A549 (cell line): ENCODE measurements at regions not wholly inside any gene's neighbourhood (a gene's known extent, or its start where the extent isn't known, plus 50 kb on each side); places are given as distances from the start of the nearest gene placed in this dataset.

Experiments
- ATAC-seq, 2 experiments: fragments of 200-7000 bp in 1 of 2; fragments of >200 bp in 1 of 2; cut with Nextera tagmentation in 1 of 2; cut with Tn5 transposase in 1 of 2; 3 replicates each; pipeline versions ENCODE4 v1.8.0 to v1.9.1; 2018 to 2020; ENCODE audit warnings: mild to moderate bottlenecking in 1 of 2, moderate library complexity in 1 of 2
- CTCF ChIA-PET: fragments of 300-600 bp; sonication (Branson Sonifier 250); formaldehyde crosslinking; extraction: SDS; loops from one replicate; lab custom pipeline; 2021; ENCODE audit warnings: antibody characterized with exemption, inconsistent platforms; lab: Yijun Ruan, JAX
- POLR2A ChIA-PET: fragments of 350-600 bp; formaldehyde crosslinking; extraction: SDS; loops from one replicate; lab custom pipeline; 2021; ENCODE audit warnings: antibody characterized with exemption, inconsistent platforms; lab: Yijun Ruan, JAX
- DNase-seq, 2 experiments: peaks; one replicate each; pipeline versions ENCODE4 v3.0.0 to v3.0.0-alpha.2; 2011 to 2016; ENCODE audit warnings: low read depth in 1 of 2, low spot score in 1 of 2
- FAIRE-seq: peaks from 2 replicates; lab custom pipeline; 2011; peaks lifted over from hg19 to GRCh38; lab: Jason Lieb, UNC
- H3K27ac ChIP-seq, 2 experiments: fragments of >200 bp; sonication (Bioruptor Twin); formaldehyde crosslinking; 3 replicates each; pipeline ENCODE4 v1.5.1; 2016 to 2017
- H3K4me1 ChIP-seq: fragments of >200 bp; sonication (Bioruptor Twin); formaldehyde crosslinking; 3 replicates; pipeline ENCODE4 v1.6.1; 2016
- H3K4me2 ChIP-seq: fragments of >200 bp; sonication (Bioruptor Twin); formaldehyde crosslinking; 3 replicates; pipeline ENCODE4 v1.6.1; 2016
- H3K4me3 ChIP-seq: fragments of >200 bp; sonication (Bioruptor Twin); formaldehyde crosslinking; 3 replicates; pipeline ENCODE4 v1.5.1; 2016
- H3K9me3 ChIP-seq: fragments of >200 bp; sonication (Bioruptor Twin); formaldehyde crosslinking; 3 replicates; pipeline ENCODE4 v1.6.1; 2016
- BHLHE40 ChIP-seq: IDR thresholded peaks from 2 replicates; pipeline ENCODE4 v1.6.1; 2012; ENCODE audit warnings: low read depth, low read length, inconsistent platforms
- CBX2 ChIP-seq: fragments of 200-600 bp; sonication (generic); IDR thresholded peaks from 2 replicates; pipeline ENCODE4 v1.6.1; 2016; ENCODE audit warnings: low read depth, mild to moderate bottlenecking, borderline replicate concordance
- CHD2 ChIP-seq: fragments of 150-350 bp; IDR thresholded peaks from 2 replicates; pipeline ENCODE4 v1.6.1; 2014; ENCODE audit warnings: low read length; ENCODE audit not compliant: partially characterized antibody
- EHF ChIP-seq: fragments of 250-450 bp; sonication (Bioruptor Pico); IDR thresholded peaks from 2 replicates; pipeline ENCODE4 v1.5.0; 2020; ENCODE audit warnings: mild to moderate bottlenecking
- EP300 ChIP-seq, 2 experiments: fragments of >200 bp; sonication (Bioruptor Twin); formaldehyde crosslinking; IDR thresholded peaks; 2 replicates in 1 of 2; 3 replicates in 1 of 2; pipeline ENCODE4 v1.6.1; 2016 to 2017
- ESRRA ChIP-seq: fragments of 150-350 bp; IDR thresholded peaks from 2 replicates; pipeline ENCODE4 v1.6.1; 2014; ENCODE audit warnings: mild to moderate bottlenecking, low read length, borderline replicate concordance
- FOSB ChIP-seq: fragments of 250-450 bp; sonication (Bioruptor Pico); IDR thresholded peaks from 2 replicates; pipeline ENCODE4 v1.5.0; 2020; ENCODE audit warnings: mild to moderate bottlenecking, moderate library complexity
- FOSL2 ChIP-seq, 2 experiments: fragments of 450-650 bp in 1 of 2; fragments of >200 bp in 1 of 2; sonication (Bioruptor Twin) in 1 of 2; formaldehyde crosslinking; IDR thresholded peaks; 2 replicates each; pipeline versions ENCODE4 v1.5.0 to v1.6.1; 2016 to 2020; ENCODE audit warnings: mild to moderate bottlenecking in 1 of 2, moderate library complexity in 1 of 2
- HDAC2 ChIP-seq: fragments of 200-600 bp; sonication (generic); IDR thresholded peaks from 2 replicates; pipeline ENCODE4 v1.6.1; 2016
- HEYL ChIP-seq: fragments of 250-450 bp; sonication (Bioruptor Pico); IDR thresholded peaks from 2 replicates; pipeline ENCODE4 v1.8.0; 2021; ENCODE audit warnings: mild to moderate bottlenecking, moderate library complexity
- HOXB13 ChIP-seq: fragments of 250-450 bp; sonication (Bioruptor Pico); IDR thresholded peaks from 2 replicates; pipeline ENCODE4 v1.5.0; 2020; ENCODE audit warnings: low read depth, mild to moderate bottlenecking, moderate library complexity
- JUN ChIP-seq, 2 experiments: fragments of >200 bp; sonication (Bioruptor Twin); formaldehyde crosslinking; IDR thresholded peaks; 2 replicates in 1 of 2; 3 replicates in 1 of 2; pipeline ENCODE4 v1.6.1; 2016 to 2017
- KDM5A ChIP-seq: fragments of 200-600 bp; sonication (generic); IDR thresholded peaks from 2 replicates; pipeline ENCODE4 v1.6.1; 2016; ENCODE audit warnings: antibody characterized with exemption, mild to moderate bottlenecking
- MAX ChIP-seq: IDR thresholded peaks from 2 replicates; pipeline ENCODE4 v1.6.1; 2012
- MYC ChIP-seq: IDR thresholded peaks from 2 replicates; pipeline ENCODE4 v1.6.1; 2012; ENCODE audit warnings: mild to moderate bottlenecking, inconsistent platforms, low read length, improper control_type of control experiment, borderline replicate concordance
- NR3C1 ChIP-seq: fragments of >200 bp; sonication (Bioruptor Twin); formaldehyde crosslinking; IDR thresholded peaks from 3 replicates; pipeline ENCODE4 v1.6.1; 2017
- PBX3 ChIP-seq: IDR thresholded peaks from 2 replicates; pipeline ENCODE4 v1.6.1; 2012
- PHF8 ChIP-seq: fragments of 200-600 bp; sonication (generic); IDR thresholded peaks from 2 replicates; pipeline ENCODE4 v1.6.1; 2016; ENCODE audit warnings: low read depth, mild to moderate bottlenecking, antibody characterized with exemption, moderate library complexity, borderline replicate concordance
- RAD21 ChIP-seq, 2 experiments: fragments of >200 bp in 1 of 2; sonication (Bioruptor Twin) in 1 of 2; formaldehyde crosslinking in 1 of 2; IDR thresholded peaks in 1 of 2; conservative IDR thresholded peaks in 1 of 2; 2 replicates in 1 of 2; 3 replicates in 1 of 2; pipeline ENCODE4 v1.6.1; 2012 to 2018; ENCODE audit warnings: inconsistent platforms in 1 of 2
- RCOR1 ChIP-seq: fragments of 150-350 bp; IDR thresholded peaks from 2 replicates; pipeline ENCODE4 v1.6.1; 2014; ENCODE audit warnings: antibody characterized with exemption, low read length, low read depth
- RNF2 ChIP-seq: fragments of 200-600 bp; sonication (generic); IDR thresholded peaks from 2 replicates; pipeline ENCODE4 v1.6.1; 2016; ENCODE audit warnings: low read depth, mild to moderate bottlenecking, antibody characterized with exemption, moderate library complexity, borderline replicate concordance
- TFCP2L1 ChIP-seq: fragments of 250-450 bp; sonication (Bioruptor Pico); IDR thresholded peaks from 2 replicates; pipeline ENCODE4 v1.5.0; 2021; ENCODE audit warnings: mild to moderate bottlenecking
- TP53 ChIP-seq: fragments of 250-450 bp; sonication (Bioruptor Pico); IDR thresholded peaks from 2 replicates; pipeline ENCODE4 v1.5.0; 2021; ENCODE audit warnings: mild to moderate bottlenecking, moderate library complexity
- USF2 ChIP-seq: fragments of 450-650 bp; IDR thresholded peaks from 2 replicates; pipeline ENCODE4 v1.6.1; 2014; ENCODE audit warnings: antibody characterized with exemption
- ZNF302 ChIP-seq: fragments of 250-450 bp; sonication (Bioruptor Pico); IDR thresholded peaks from 2 replicates; pipeline ENCODE4 v1.9.0; 2021; ENCODE audit warnings: inconsistent platforms, mild to moderate bottlenecking, moderate library complexity
- WGBS: methylation state at CpG from one replicate; pipeline ENCODE4 v1.1.6; 2017; ENCODE audit errors: missing lambda C conversion rate; 5-methylcytosine and 5-hydroxymethylcytosine counted together

GRCh38 chr4:20603671-20604313 is 96.5 kb upstream of the PACRGL start:
- H3K27ac ChIP-seq: no peak overlapping the region
- H3K4me2 ChIP-seq: no peak overlapping the region
- WGBS: 5% methylated on average over 3 of the region's 3 CpGs
- no peak for ATAC-seq
- POLR2A ChIA-PET: no interaction called here
- no peak for TF ChIP-seq ZNF302 (CRISPR knock-in tag)
- TF ChIP-seq RAD21 (conservative IDR thresholded peaks at IDR 0.05 in 1 of 2, IDR thresholded peaks at IDR 0.05 in 1 of 2): no peak
- no peak for TF ChIP-seq PHF8
- TF ChIP-seq NR3C1: no peak
- no peak for TF ChIP-seq EHF (CRISPR knock-in tag)
- no peak for TF ChIP-seq HDAC2
- no peak for TF ChIP-seq RNF2
- TF ChIP-seq TFCP2L1 (CRISPR knock-in tag): no peak
- no peak for TF ChIP-seq MYC
- no peak for TF ChIP-seq TP53 (CRISPR knock-in tag)
- TF ChIP-seq PBX3: no peak
- no peak for TF ChIP-seq JUN (IDR thresholded peaks at IDR 0.05)
- TF ChIP-seq MAX: no peak
- TF ChIP-seq USF2: no peak
- TF ChIP-seq ESRRA: no peak
- TF ChIP-seq EP300 (IDR thresholded peaks at IDR 0.05): no peak
- TF ChIP-seq, all 56 proteins: peak for 0
- H3K4me3 ChIP-seq: no peak overlapping the region
- no peaks in the 10 kb centered on the region for H3K9me3 ChIP-seq
- no peaks in the 10 kb centered on the region for H3K4me1 ChIP-seq
- CTCF ChIA-PET: interaction anchor here (0.6 kb wide), 1 partner anchor 26 kb away, joined by 3 read pairs; no protein-coding TSS in a partner anchor
- no peak for DNase-seq
- no peak for FAIRE-seq

- H3K4me1 ChIP-seq: no peaks in the 10 kb centered on the region
- TF ChIP-seq PHF8 (no peak), HEYL (CRISPR knock-in tag) (no peak), FOSB (CRISPR knock-in tag) (no peak), FOSL2 (IDR thresholded peaks at IDR 0.05) (no peak), FOSL2 (CRISPR knock-in tag; IDR thresholded peaks at IDR 0.05) (no peak), CHD2 (no peak), HOXB13 (CRISPR knock-in tag) (no peak), HDAC2 (no peak), CBX2 (no peak), RCOR1 (no peak), KDM5A (no peak), BHLHE40 (no peak), EHF (CRISPR knock-in tag) (no peak)
- TF ChIP-seq, all 56 proteins: peak for 0
- POLR2A ChIA-PET: no interaction called here
- DNase-seq (no peak), ATAC-seq (no peak), FAIRE-seq (no peak)
- CTCF ChIA-PET: no interaction called here
- Histone ChIP-seq H3K9me3 (no peaks in the 10 kb centered on the region), H3K4me2 (no peak overlapping the region), H3K4me3 (no peak overlapping the region), H3K27ac (no peak overlapping the region)
- WGBS: 53% methylated on average over 7 of the region's 7 CpGs
These were observed 87.9 kb upstream of the PACRGL start for GRCh38 chr4:20612313-20612712.
